ENCODE measurements at regions not wholly inside any gene's neighbourhood (a gene's known extent, or its start where the extent isn't known, plus 50 kb on each side); places are given as distances from the start of the nearest gene placed in this dataset.
A peak's percentile ranks its signal among the peaks of the same experiment; 100 is the strongest.

GRCh38 chrX:84611843-84612636, 109.8 kb upstream of the HDX start:
- no peak for DNase-seq (ENCODE audit: low read depth, low spot score)
- in situ Hi-C loops (cut with HindIII; ENCODE audit: low pct_unique_long_range_greater_than_20kb, low sequenced_read_pairs), result no loop called here

GRCh38 chrX:84634201-84634782, 132.0 kb upstream of the HDX start:
- in situ Hi-C loops (cut with HindIII; ENCODE audit: low pct_unique_long_range_greater_than_20kb, low sequenced_read_pairs), result no loop called here
- no peak for DNase-seq (ENCODE audit: low read depth, low spot score)

DNA sequence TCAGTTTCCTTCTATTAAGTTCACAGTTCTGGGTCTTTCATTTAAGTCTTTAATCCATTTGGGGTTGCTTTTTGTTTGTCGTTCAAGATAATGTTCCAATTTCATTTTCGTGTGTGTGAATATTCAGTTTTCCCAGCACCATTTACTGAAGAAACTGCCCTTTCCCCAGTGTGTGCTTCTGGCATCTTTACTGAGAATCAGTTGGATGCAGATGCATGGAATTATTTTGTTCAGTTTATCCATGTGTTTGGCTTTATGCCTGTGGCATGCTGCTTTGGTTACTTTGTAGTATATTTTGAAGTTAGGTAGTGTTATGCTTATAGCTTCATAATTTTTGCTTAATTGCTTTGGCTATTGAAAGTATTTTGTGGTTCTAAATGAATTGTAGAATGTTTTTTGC, 163.8 kb upstream of the HDX start:
- DNase-seq (ENCODE audit: low read depth, low spot score), result no peak
- in situ Hi-C loops (cut with HindIII; ENCODE audit: low pct_unique_long_range_greater_than_20kb, low sequenced_read_pairs), result no loop called here

DNA sequence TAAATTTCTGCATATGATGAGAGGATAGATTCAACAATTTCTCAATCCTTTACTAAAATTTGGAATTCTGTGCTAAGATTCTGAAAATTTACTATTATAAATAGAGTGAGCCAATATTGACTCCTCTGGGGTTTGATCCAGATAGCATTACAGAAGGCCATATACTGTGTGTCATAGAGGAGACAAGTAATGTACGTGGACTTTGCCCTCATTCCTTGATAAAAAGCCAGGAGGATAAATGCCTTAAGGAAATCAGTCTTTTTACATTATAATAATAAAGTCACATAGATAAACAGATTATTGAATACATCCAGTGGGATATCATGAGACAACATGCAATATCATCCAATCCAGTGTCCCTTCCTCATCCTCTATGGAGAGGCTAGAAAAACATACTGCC, 188.0 kb upstream of the HDX start:
- in situ Hi-C loops (cut with HindIII; ENCODE audit: low pct_unique_long_range_greater_than_20kb, low sequenced_read_pairs), result no loop called here
- no peak for DNase-seq (ENCODE audit: low read depth, low spot score)

GRCh38 chrX:84709987-84710386, 207.7 kb upstream of the HDX start:
- in situ Hi-C loops (cut with HindIII; ENCODE audit: low pct_unique_long_range_greater_than_20kb, low sequenced_read_pairs), result no loop called here
- no peak for DNase-seq (ENCODE audit: low read depth, low spot score)

DNA sequence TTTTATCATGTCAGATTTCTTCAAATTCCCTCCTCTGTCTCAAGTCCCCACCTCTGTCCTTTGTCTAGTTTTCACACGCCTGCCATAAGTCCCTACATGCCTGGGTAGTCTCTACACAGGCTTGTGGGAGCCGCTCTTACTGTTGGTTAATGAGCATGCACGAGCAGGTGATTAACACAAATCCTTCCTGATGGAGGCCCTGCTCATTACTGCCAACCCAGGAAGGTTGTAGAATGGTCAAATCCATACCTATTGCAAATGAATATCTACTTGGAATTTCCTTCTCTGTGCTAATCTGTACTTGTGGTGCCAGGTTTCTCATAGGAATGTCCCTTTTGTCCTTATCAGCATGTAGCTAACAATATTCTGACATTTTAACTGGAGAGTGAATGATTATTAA, 208.4 kb upstream of the HDX start:
- in situ Hi-C loops (cut with HindIII; ENCODE audit: low pct_unique_long_range_greater_than_20kb, low sequenced_read_pairs), result no loop called here
- no peak for DNase-seq (ENCODE audit: low read depth, low spot score)

GRCh38 chrX:84712621-84713020, 210.4 kb upstream of the HDX start:
- no peak for DNase-seq (ENCODE audit: low read depth, low spot score)
- in situ Hi-C loops (cut with HindIII; ENCODE audit: low pct_unique_long_range_greater_than_20kb, low sequenced_read_pairs), result no loop called here

GRCh38 chrX:84715315-84715714, 213.1 kb upstream of the HDX start:
- in situ Hi-C loops (cut with HindIII; ENCODE audit: low pct_unique_long_range_greater_than_20kb, low sequenced_read_pairs), result no loop called here
- no peak for DNase-seq (ENCODE audit: low read depth, low spot score)

GRCh38 chrX:84717343-84717742, 215.1 kb upstream of the HDX start:
- no peak for DNase-seq (ENCODE audit: low read depth, low spot score)
- in situ Hi-C loops (cut with HindIII; ENCODE audit: low pct_unique_long_range_greater_than_20kb, low sequenced_read_pairs), result no loop called here

DNA sequence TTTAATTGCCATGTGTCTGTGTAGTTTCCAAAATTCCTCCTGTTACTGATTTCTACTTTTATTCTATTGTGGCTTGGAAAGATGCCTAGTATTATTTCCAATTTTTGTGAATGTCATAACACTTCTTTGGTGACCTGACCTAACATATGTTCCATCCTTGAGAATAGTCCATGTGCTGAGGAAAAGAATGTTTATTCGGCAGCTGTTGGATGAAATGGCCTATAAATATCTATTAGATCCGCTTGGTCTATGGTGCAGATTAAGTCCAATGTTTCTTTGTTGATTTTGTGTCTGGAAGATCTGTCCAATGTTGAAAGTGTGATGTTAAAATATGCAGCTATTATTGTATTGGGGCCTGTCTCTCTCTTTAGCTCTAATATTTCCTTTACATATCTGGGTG, 219.2 kb upstream of the HDX start:
- no peak for DNase-seq (ENCODE audit: low read depth, low spot score)
- in situ Hi-C loops (cut with HindIII; ENCODE audit: low pct_unique_long_range_greater_than_20kb, low sequenced_read_pairs), result no loop called here

- no peak for DNase-seq (ENCODE audit: low read depth, low spot score)
- in situ Hi-C loops (cut with HindIII; ENCODE audit: low pct_unique_long_range_greater_than_20kb, low sequenced_read_pairs), result no loop called here
These were observed 222.3 kb upstream of the HDX start for GRCh38 chrX:84724576-84724975.

GRCh38 chrX:84729408-84729807, 227.2 kb upstream of the HDX start:
- DNase-seq (ENCODE audit: low read depth, low spot score), result no peak
- in situ Hi-C loops (cut with HindIII; ENCODE audit: low pct_unique_long_range_greater_than_20kb, low sequenced_read_pairs), result no loop called here

DNA sequence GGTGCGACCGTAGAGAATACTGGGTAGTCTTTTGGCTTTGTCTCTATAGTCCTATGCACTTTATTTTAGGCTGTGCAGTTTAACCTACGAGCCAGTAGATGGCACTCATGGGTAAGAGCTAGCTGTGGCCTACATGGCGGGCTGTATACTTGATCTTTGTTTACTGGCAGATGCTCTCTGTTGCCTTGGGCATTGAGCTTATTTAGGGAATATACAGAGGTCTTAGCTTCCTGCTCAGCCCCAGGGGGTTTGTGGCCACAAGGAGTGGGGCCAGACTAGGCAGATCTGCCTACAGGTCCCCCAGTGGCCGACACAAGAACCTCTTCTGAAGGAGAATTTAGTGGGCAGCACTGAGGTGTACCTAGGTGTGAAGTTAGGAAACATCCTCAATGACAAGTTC, 227.6 kb upstream of the HDX start:
- in situ Hi-C loops (cut with HindIII; ENCODE audit: low pct_unique_long_range_greater_than_20kb, low sequenced_read_pairs), result no loop called here
- DNase-seq (ENCODE audit: low read depth, low spot score), result peak; percentile 61

DNA sequence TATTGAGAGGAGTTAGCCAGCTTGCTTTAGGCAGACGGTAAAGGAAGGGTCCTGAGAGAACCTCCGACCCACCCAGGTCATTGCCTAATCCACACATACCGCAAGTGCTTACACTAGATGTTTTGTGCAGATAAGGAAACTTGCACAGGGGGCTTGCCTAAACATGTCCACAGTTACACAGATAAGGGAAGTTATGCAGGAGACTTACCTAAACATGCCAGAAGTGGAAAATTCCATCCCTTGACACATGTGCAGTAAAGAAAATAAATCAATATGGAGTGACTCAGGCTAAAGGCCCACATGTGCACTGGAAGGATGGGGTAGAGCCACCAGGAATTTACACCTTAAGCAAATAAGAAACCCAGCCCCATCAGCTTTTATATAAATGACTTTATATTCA, 232.8 kb upstream of the HDX start:
- in situ Hi-C loops (cut with HindIII; ENCODE audit: low pct_unique_long_range_greater_than_20kb, low sequenced_read_pairs), result no loop called here
- no peak for DNase-seq (ENCODE audit: low read depth, low spot score)

DNA sequence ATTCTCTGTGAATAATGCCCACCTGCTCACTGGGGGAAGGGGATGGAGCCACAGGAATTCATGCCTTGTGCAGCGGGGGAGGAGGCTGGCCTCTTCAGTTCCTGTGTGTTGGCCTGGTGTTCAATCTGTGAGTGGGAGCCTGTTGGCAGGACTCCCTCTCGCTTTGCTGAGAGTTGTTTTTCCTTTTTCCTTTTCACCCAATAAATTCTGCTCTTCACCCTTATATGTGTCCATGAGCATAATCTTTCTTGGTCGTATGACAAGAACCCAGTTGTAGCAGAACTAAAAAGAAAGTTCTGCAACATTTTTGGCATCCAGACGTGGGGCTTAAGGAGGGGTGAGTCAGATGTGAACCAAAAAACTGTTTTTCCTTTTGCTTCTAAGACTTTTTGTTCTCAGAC, 235.2 kb upstream of the HDX start:
- DNase-seq (ENCODE audit: low read depth, low spot score), result no peak
- in situ Hi-C loops (cut with HindIII; ENCODE audit: low pct_unique_long_range_greater_than_20kb, low sequenced_read_pairs), result no loop called here

DNA sequence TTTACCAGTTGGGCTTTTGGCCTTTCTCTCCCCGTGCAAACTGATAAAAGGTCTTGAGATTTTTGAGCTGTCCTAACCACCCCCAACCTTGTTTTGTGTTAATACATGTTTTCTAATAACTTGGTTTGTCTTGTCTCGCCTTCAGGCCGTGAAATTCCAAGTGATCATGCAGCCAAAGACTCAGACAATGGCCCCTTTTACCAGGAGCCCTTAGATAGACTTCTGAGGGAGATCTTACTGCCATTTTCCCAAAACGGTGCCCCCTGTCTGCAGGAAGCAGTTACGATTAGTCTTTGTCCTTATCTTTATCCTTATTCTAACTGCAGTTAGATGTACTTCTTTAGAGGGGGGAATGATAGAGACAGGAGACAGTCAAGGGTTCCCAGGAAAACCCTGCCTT, 245.3 kb upstream of the HDX start:
- peak; percentile 67 for DNase-seq (ENCODE audit: low read depth, low spot score)
- in situ Hi-C loops (cut with HindIII; ENCODE audit: low pct_unique_long_range_greater_than_20kb, low sequenced_read_pairs), result no loop called here

DNA sequence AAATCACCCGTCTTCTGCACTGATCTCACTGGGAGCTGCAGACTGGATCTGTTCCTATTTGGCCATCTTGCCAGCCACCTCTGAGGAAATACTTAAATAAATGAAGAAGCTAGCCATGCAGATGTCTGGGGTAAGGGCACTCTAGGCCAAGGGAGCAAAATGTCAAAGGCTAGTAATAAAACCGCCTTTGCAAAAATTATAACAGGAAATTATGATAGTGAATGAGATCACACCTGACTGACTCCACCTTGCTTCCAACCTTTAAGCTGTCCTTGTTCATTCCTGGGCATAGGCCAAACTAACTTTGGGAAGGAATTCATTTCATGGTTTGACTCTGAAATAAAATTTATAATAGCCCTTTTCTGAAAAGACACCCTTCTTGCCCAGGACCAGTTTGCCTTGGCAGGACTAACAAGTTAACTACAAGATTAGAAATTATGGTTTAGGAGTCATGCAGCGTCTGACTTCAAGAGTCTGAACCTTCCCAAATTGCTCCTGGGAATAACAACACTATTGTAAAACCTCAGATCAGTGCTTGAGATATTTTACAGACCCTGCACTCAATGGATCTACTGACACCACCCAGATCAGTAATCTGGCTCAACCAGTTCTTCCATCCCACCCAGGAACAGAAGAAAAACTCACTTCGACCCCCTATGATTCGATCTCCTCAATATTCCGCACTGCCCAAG, 246.9 kb upstream of the HDX start:
- no peak for DNase-seq (ENCODE audit: low read depth, low spot score)
- in situ Hi-C loops (cut with HindIII; ENCODE audit: low pct_unique_long_range_greater_than_20kb, low sequenced_read_pairs), result no loop called here

DNA sequence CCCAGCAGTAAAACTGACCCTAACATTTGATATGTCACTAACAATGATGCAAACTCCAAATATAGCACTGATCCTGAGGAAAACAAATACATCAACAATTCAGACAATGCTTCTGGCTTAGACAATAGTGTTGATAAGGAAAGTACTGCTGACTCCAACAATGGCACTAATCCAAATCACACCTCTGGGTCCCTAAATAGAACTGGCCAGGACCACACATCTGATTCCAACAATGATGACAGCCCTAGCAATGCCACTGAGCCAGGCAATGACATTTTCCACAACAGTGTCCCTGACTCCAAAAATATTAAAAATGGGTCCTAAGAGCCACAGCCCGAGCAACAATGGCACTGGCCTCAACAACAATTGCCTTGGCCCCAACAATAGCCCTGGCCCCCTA, 243.1 kb upstream of the APOOL start:
- no peak for DNase-seq (ENCODE audit: low read depth, low spot score)
- in situ Hi-C loops (cut with HindIII; ENCODE audit: low pct_unique_long_range_greater_than_20kb, low sequenced_read_pairs), result no loop called here

- in situ Hi-C loops (cut with HindIII; ENCODE audit: low pct_unique_long_range_greater_than_20kb, low sequenced_read_pairs), result no loop called here
- no peak for DNase-seq (ENCODE audit: low read depth, low spot score)
These were observed 207.4 kb upstream of the APOOL start for GRCh38 chrX:84796321-84796720.
